HG03175 (cell line): ENCODE measurements at regions not wholly inside any gene's neighbourhood (a gene's known extent, or its start where the extent isn't known, plus 50 kb on each side); places are given as distances from the start of the nearest gene placed in this dataset.

Experiments used
- ATAC-seq: cut with Tn5 transposase; IDR thresholded peaks from one replicate; pipeline ENCODE4 v1.9.1; 2021; ENCODE audit warnings: mild to moderate bottlenecking, moderate library complexity; ENCODE audit not compliant: unreplicated experiment

GRCh38 chr6:113383701-113384100, 473.4 kb upstream of the MARCKS start:
- no peak for ATAC-seq

DNA sequence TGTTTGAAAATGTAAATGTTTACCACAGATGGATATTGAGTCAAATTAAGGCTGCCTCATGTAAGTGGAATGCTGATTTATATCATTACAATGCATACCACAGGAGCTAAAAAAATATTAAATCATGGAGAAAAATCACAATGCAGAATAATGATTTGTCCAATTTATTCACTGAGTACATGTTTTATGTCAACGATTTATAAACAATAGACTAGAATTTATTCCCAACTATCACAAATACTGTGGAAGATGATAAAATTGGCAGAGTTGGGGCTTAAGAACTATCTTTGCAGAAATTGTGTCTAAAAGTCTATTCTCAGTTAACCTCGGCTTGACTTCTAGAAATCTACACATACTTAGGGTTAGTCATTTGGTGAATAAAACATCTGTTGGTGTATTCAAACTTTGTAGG, 472.1 kb upstream of the MARCKS start:
- no peak for ATAC-seq

GRCh38 chr6:113388996-113389395, 468.1 kb upstream of the MARCKS start:
- ATAC-seq = no peak

DNA sequence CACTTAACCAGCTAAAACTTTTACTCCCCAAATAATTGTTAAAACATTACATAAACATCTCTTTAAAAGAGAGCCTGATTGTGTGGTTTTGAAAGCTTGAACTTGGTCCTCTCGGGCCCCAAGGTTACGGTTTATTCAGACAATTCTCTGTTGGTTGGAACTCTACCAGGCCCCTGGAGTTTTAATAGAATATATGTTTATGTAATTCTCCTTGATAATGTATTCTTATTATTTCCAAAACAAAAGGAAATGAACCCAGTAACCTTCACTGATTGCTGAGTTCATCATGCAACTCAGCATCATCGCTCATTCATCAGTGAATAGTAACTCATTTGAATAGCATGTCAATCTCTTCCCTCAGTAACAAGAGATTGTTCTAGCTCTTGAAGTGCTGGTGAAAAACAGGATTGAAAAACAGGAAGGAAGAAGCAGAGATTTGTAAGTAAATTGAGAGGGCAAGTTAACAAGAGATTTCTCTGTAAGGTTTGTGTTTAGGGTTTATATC, 464.5 kb upstream of the MARCKS start:
- no peak for ATAC-seq

- ATAC-seq = no peak
Observed at GRCh38 chr6:113394216-113394615, 462.9 kb upstream of the MARCKS start.

GRCh38 chr6:113394729-113395128, 462.4 kb upstream of the MARCKS start:
- ATAC-seq = no peak

GRCh38 chr6:113396730-113397129, 460.4 kb upstream of the MARCKS start:
- no peak for ATAC-seq

GRCh38 chr6:113397236-113397635, 459.9 kb upstream of the MARCKS start:
- no peak for ATAC-seq

- no peak for ATAC-seq
Observed at GRCh38 chr6:113401231-113401630, 455.9 kb upstream of the MARCKS start.

GRCh38 chr6:113402544-113402943, 454.6 kb upstream of the MARCKS start:
- no peak for ATAC-seq

GRCh38 chr6:113403966-113404595, 453.1 kb upstream of the MARCKS start:
- no peak for ATAC-seq

DNA sequence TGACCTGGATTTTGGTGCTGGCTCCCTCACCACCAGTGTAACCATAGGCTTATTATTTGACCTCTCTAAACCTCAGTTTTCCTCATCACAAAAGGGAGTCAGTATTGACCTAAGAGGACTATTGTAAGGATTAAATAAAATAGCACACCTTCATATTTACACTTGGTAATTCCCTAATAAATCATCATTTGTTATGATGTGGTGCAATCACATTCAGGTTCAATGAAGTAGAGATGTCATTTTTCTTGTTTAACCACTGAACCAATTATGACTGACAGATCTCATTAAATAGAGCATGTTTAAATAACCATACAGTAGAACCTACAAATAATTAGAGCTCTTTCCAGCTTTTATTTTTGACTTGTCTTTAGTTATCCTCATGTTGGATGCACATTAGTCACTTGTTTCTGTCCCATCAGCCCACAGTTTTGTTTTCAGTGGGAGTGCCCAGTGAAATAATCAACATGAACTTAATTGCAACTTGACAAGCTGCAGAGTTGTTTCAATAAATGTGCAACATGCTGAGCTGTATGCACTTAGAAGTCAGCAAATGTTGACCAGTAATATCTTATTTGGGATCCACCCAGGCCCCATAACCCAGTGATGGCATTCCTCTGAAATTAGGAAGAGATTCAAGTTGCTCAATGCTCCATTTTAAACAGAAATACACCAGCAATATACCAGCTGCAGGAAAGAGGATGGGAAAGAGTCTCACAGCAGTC, 451.7 kb upstream of the MARCKS start:
- ATAC-seq = no peak

GRCh38 chr6:113406048-113406695, 451.0 kb upstream of the MARCKS start:
- no peak for ATAC-seq

DNA sequence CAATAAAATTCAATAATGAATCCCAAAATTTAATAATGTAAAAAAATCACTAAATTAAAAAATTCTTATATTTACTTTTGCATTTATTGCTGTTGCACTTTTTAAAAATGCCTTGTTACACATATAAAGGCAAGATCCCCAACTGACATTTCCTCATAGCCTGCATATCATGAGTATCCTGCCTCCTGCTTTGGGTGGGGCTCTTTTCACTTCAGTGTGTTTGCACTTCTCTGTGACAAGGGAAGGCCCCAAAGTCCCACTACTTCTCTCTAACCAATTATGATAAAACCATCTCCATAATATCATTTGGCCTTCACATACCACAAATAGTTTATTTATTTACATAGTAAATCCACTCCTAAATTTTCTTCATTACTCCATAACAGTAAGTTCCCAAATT, 446.1 kb upstream of the MARCKS start:
- no peak for ATAC-seq

DNA sequence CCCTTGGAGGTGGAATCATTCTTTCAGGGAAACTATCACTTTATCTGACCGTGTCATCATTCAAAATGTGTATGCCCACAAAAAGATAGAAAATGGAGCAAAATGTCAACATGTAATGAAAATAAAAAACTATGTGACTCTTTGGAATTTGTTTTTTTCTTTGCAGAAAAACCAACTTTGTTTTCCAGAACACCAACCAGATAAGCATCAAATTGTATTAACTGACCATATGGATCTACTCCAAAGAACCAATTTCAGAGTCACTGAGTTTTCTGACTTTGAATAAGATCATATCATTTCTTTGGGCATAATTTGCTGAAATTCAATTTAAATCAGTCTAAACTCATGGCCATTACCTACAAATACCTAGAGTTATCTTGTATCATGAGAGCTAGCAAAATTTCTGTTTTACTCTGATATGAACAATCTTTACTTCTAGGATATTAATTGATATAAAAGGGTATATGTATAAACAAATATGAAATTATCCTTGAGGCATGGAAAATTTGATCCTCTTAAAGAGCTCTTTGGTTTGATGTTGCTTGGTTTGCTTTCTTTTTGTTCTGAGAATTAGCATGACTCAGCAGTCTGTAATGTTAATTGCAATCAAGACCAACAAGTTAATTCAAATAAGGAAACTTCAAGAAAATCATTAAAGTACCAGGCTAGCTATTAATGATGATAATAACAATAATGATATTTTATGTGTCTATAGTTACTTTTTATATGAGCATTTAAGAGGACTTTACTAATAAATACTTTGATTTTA, 444.4 kb upstream of the MARCKS start:
- no peak for ATAC-seq

DNA sequence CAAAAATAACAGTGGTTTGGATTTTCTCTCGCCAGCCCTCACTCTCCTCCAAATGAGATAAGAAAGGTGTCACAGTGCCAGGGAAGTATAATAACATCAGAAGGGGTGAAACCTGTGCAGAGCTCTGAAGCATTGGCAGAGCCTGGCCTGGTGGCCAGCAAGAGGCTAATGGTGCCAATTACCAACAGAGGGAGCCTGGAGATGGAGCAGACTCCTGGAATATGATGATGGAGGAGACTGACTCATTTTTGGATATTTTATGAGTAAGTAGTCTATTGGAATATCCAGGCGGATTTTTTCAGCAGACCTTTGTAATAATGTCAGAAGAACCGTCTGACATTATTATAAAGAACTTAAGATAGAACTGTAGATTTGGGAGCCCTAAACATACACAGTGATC, 442.6 kb upstream of the MARCKS start:
- no peak for ATAC-seq

DNA sequence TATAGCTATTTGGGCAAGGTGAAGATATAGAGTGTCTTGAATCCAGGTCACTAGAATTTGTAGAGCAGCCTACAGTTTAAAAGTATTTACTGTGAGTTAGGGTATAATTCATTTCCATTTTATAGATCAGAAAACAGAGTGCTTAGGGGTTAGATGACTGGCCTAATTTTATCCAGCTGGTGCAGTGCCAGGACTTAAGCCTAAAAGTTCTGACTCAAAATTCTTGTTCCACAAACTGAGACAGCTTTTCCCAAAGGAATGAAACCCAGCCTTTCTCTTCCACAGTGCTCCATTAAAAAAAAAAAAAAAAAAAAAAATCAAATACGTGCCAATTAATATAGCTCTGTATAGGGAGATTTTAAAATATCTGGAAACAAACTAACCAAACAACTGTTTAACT, 441.0 kb upstream of the MARCKS start:
- ATAC-seq = no peak

- ATAC-seq = no peak
Observed at GRCh38 chr6:113420290-113420689, 436.9 kb upstream of the MARCKS start.

GRCh38 chr6:113421997-113422396, 435.1 kb upstream of the MARCKS start:
- ATAC-seq = no peak

- no peak for ATAC-seq
Observed at GRCh38 chr6:113423956-113424355, 433.2 kb upstream of the MARCKS start.

GRCh38 chr6:113425977-113426660, 431.0 kb upstream of the MARCKS start:
- ATAC-seq = no peak
